H1 (cell line): ENCODE measurements at regions not wholly inside any gene's neighbourhood (a gene's known extent, or its start where the extent isn't known, plus 50 kb on each side); places are given as distances from the start of the nearest gene placed in this dataset.

ENCODE experiments used
- CTCF ChIA-PET: fragments of 300-600 bp; sonication (Branson Sonifier 250); formaldehyde crosslinking; loops from one replicate; lab custom pipeline; 2021; ENCODE audit not compliant: partially characterized antibody; lab: Charles Lee
- POLR2A ChIA-PET: fragments of 300-600 bp; sonication (Branson Sonifier 250); formaldehyde crosslinking; loops from one replicate; lab custom pipeline; 2021; ENCODE audit warnings: inconsistent platforms; ENCODE audit not compliant: partially characterized antibody; lab: Charles Lee
- DNase-seq, 2 experiments: peaks; one replicate each; pipeline versions ENCODE4 v3.0.0 to v3.0.0-alpha.2; 2010 to 2022; ENCODE audit warnings: low spot score in 2 of 2, low read depth in 1 of 2, mixed read lengths in 1 of 2
- FAIRE-seq: peaks from 2 replicates; lab custom pipeline; 2011; peaks lifted over from hg19 to GRCh38; lab: Jason Lieb, UNC
- H2AFZ ChIP-seq: 2 replicates; pipeline ENCODE4 v1.8.1; 2012; ENCODE audit warnings: low read length, inconsistent platforms
- H2AK5ac ChIP-seq: 2 replicates; pipeline ENCODE4 v1.6.1; 2013; ENCODE audit warnings: low read depth, low read length
- H2BK120ac ChIP-seq: replicated peaks from 2 replicates; pipeline ENCODE3; 2013; ENCODE audit warnings: low read depth, low read length, inconsistent platforms
- H2BK12ac ChIP-seq: 2 replicates; pipeline ENCODE4 v1.6.1; 2013; ENCODE audit warnings: low read depth, low read length
- H2BK15ac ChIP-seq: 2 replicates; pipeline ENCODE4 v1.6.1; 2013; ENCODE audit warnings: low read length
- H2BK20ac ChIP-seq: 2 replicates; pipeline ENCODE4 v1.6.1; 2013; ENCODE audit warnings: low read length
- H2BK5ac ChIP-seq: 2 replicates; pipeline ENCODE4 v1.6.1; 2013; ENCODE audit warnings: low read depth, low read length
- H3K14ac ChIP-seq: 2 replicates; pipeline ENCODE4 v1.6.1; 2013; ENCODE audit warnings: inconsistent platforms; ENCODE audit not compliant: insufficient read length
- H3K18ac ChIP-seq: 2 replicates; pipeline ENCODE4 v1.6.1; 2013; ENCODE audit warnings: low read length; ENCODE audit errors: extremely low read depth
- H3K23ac ChIP-seq: 2 replicates; pipeline ENCODE4 v1.6.1; 2013; ENCODE audit warnings: inconsistent platforms; ENCODE audit not compliant: insufficient read length
- H3K23me2 ChIP-seq: 2 replicates; pipeline ENCODE4 v1.6.1; 2013; ENCODE audit warnings: low read depth, low read length
- H3K27ac ChIP-seq: 2 replicates; pipeline ENCODE4 v1.6.1; 2011; ENCODE audit warnings: low read depth, low read length, inconsistent platforms
- H3K27me3 ChIP-seq, 4 experiments: replicated peaks in 1 of 4; 1 replicate in 1 of 4; 2 replicates in 3 of 4; pipeline versions ENCODE4 v1.6.1 to v1.8.1; 2011 to 2013; ENCODE audit warnings: low read length in 3 of 4, mild to moderate bottlenecking in 3 of 4, inconsistent platforms in 2 of 4, mixed read lengths in 2 of 4, moderate library complexity in 1 of 4; ENCODE audit not compliant: control insufficient read depth in 3 of 4, insufficient read depth in 3 of 4; ENCODE audit errors: extremely low read depth in 1 of 4
- H3K36me3 ChIP-seq, 4 experiments: 2 replicates each; pipeline versions ENCODE4 v1.6.1 to v1.8.1; 2011 to 2013; ENCODE audit warnings: mild to moderate bottlenecking in 4 of 4, low read length in 3 of 4, moderate library complexity in 2 of 4, control low read depth in 1 of 4, inconsistent platforms in 1 of 4; ENCODE audit not compliant: insufficient read depth in 4 of 4, control insufficient read depth in 2 of 4
- H3K4ac ChIP-seq: replicated peaks from 2 replicates; pipeline ENCODE3; 2013; ENCODE audit warnings: low read length, low read depth, mixed read lengths, inconsistent platforms; ENCODE audit not compliant: insufficient read length
- H3K4me1 ChIP-seq, 4 experiments: replicated peaks in 1 of 4; 1 replicate in 1 of 4; 2 replicates in 3 of 4; pipeline versions ENCODE4 v1.6.1 to v1.8.1; 2011 to 2013; ENCODE audit warnings: low read length in 3 of 4, inconsistent platforms in 2 of 4, mixed read lengths in 1 of 4; ENCODE audit not compliant: insufficient read depth in 4 of 4, control insufficient read depth in 3 of 4
- H3K4me2 ChIP-seq, 2 experiments: 2 replicates each; pipeline versions ENCODE4 v1.6.1 to v1.8.1; 2011 to 2013; ENCODE audit warnings: low read depth in 2 of 2, low read length in 2 of 2, control low read depth in 1 of 2, inconsistent platforms in 1 of 2, mild to moderate bottlenecking in 1 of 2; ENCODE audit not compliant: insufficient read depth in 1 of 2
- H3K4me3 ChIP-seq, 4 experiments: fragments of 200-600, 300-600 bp in 1 of 4; sonication (generic), shearing (Covaris generic), sonication (Bioruptor Twin) in 1 of 4; 2 replicates each; pipeline versions ENCODE4 v1.5.1 to v1.8.1; 2011 to 2016; ENCODE audit warnings: low read length in 4 of 4, low read depth in 3 of 4, control low read depth in 2 of 4, inconsistent platforms in 2 of 4, mild to moderate bottlenecking in 2 of 4, mixed read lengths in 1 of 4, moderate library complexity in 1 of 4; ENCODE audit not compliant: insufficient read depth in 2 of 4; ENCODE audit errors: extremely low read depth in 1 of 4
- H3K56ac ChIP-seq: replicated peaks from 2 replicates; pipeline ENCODE3; 2013; ENCODE audit warnings: low read depth, mild to moderate bottlenecking, mixed read lengths, low read length, inconsistent platforms; ENCODE audit not compliant: insufficient read length
- H3K79me1 ChIP-seq: 2 replicates; pipeline ENCODE4 v1.6.1; 2013; ENCODE audit warnings: low read depth, low read length, control low read depth
- H3K79me2 ChIP-seq, 2 experiments: 2 replicates each; pipeline versions ENCODE4 v1.6.1 to v1.8.1; 2012 to 2013; ENCODE audit warnings: low read length in 2 of 2, mild to moderate bottlenecking in 2 of 2, inconsistent platforms in 1 of 2; ENCODE audit not compliant: insufficient read depth in 2 of 2, control insufficient read depth in 1 of 2
- H3K9ac ChIP-seq, 4 experiments: replicated peaks in 1 of 4; 1 replicate in 1 of 4; 2 replicates in 3 of 4; pipeline versions ENCODE4 v1.6.1 to v1.8.1; 2011 to 2013; ENCODE audit warnings: low read depth in 3 of 4, low read length in 3 of 4, control low read depth in 2 of 4, mild to moderate bottlenecking in 2 of 4, moderate library complexity in 2 of 4, inconsistent platforms in 1 of 4; ENCODE audit errors: extremely low read depth in 1 of 4
- H3K9me3 ChIP-seq, 2 experiments: 2 replicates each; pipeline versions ENCODE4 v1.6.1 to v1.8.1; 2012 to 2013; ENCODE audit warnings: mild to moderate bottlenecking in 2 of 2, moderate library complexity in 2 of 2, control low read depth in 1 of 2, inconsistent platforms in 1 of 2, low read depth in 1 of 2, low read length in 1 of 2, mixed read lengths in 1 of 2; ENCODE audit not compliant: insufficient read depth in 2 of 2
- H4K20me1 ChIP-seq, 2 experiments: replicated peaks in 1 of 2; 2 replicates each; pipeline versions ENCODE3 to v1.8.1; 2011 to 2013; ENCODE audit warnings: inconsistent platforms in 2 of 2, low read length in 2 of 2, mild to moderate bottlenecking in 1 of 2; ENCODE audit not compliant: insufficient read depth in 2 of 2, control insufficient read depth in 1 of 2
- H4K5ac ChIP-seq: 2 replicates; pipeline ENCODE4 v1.6.1; 2013; ENCODE audit warnings: low read length, low read depth, mixed read lengths, inconsistent platforms; ENCODE audit not compliant: insufficient read length
- H4K8ac ChIP-seq: 2 replicates; pipeline ENCODE4 v1.8.0; 2013; ENCODE audit warnings: mild to moderate bottlenecking, moderate library complexity, low read length, inconsistent platforms; ENCODE audit not compliant: insufficient read depth; ENCODE audit errors: extremely low read depth
- H4K91ac ChIP-seq: replicated peaks from 2 replicates; pipeline ENCODE3; 2013; ENCODE audit warnings: low read length, mixed read lengths, inconsistent platforms; ENCODE audit not compliant: insufficient read length
- CHD1 ChIP-seq: IDR thresholded peaks from 2 replicates; pipeline ENCODE4 v1.6.1; 2012; ENCODE audit warnings: low read depth, low read length, improper control_type of control experiment
- POLR2A ChIP-seq, 2 experiments: IDR thresholded peaks; 1 replicate in 1 of 2; 2 replicates in 1 of 2; pipeline ENCODE4 v1.6.1; 2011; ENCODE audit warnings: low read depth in 2 of 2, low read length in 2 of 2, mild to moderate bottlenecking in 2 of 2; ENCODE audit errors: control extremely low read depth in 1 of 2
- WGBS, 2 experiments: shearing (Covaris generic) in 1 of 2; methylation state at CpG; one replicate each; pipeline versions ENCODE4 v1.1.6 to v1.1.7; 2013 to 2015; ENCODE audit warnings: low lambda C conversion rate in 2 of 2, mixed read lengths in 2 of 2, inconsistent platforms in 1 of 2, low coverage in 1 of 2, missing lambda C conversion rate in 1 of 2; ENCODE audit not compliant: insufficient replicate concordance in 2 of 2, insufficient coverage in 1 of 2, insufficient read length in 1 of 2; ENCODE audit errors: extremely low coverage in 1 of 2, missing lambda C conversion rate in 1 of 2; 5-methylcytosine and 5-hydroxymethylcytosine counted together

GRCh38 chr9:107742531-107743309 is 253.2 kb upstream of the KLF4 start:
- H3K4me3 ChIP-seq = no peak overlapping the region
- H3K27ac ChIP-seq = no peak overlapping the region
- H4K5ac ChIP-seq = no peak overlapping the region
- no peaks in the 10 kb centered on the region for H3K79me1 ChIP-seq
- no peak overlapping the region for H3K4me2 ChIP-seq
- WGBS, 2 experiments = 96% methylated on average over 6 of the region's 10 CpGs; no CpG with 5 or more reads in 1 of the 2 experiments
- no peaks in the 10 kb centered on the region for H3K27me3 ChIP-seq
- H3K14ac ChIP-seq = no peak overlapping the region
- no peaks in the 10 kb centered on the region for H3K23me2 ChIP-seq
- H2BK12ac ChIP-seq = no peak overlapping the region
- H2BK5ac ChIP-seq = no peak overlapping the region
- no peak overlapping the region for H3K23ac ChIP-seq
- H4K8ac ChIP-seq = no peak overlapping the region
- H3K4ac ChIP-seq = no peak overlapping the region
- H3K56ac ChIP-seq = no peak overlapping the region
- H2BK120ac ChIP-seq = no peak overlapping the region
- H3K79me2 ChIP-seq = no peaks in the 10 kb centered on the region
- no peak overlapping the region for H2BK15ac ChIP-seq
- H3K18ac ChIP-seq = 0 out of 2 replicates have a peak overlapping the region, but pooled peaks have one; percentile 22
- FAIRE-seq (no peak), DNase-seq (no peak)
- ChIA-PET POLR2A (no interaction called here), CTCF (interaction anchor here (1.1 to 1.7 kb wide), 2 partner anchors 12 to 259 kb away, joined by 4 to 9 read pairs; no protein-coding TSS in a partner anchor)
- H2BK20ac ChIP-seq = no peak overlapping the region
- H2AFZ ChIP-seq = no peak overlapping the region
- H3K36me3 ChIP-seq = no peaks in the 10 kb centered on the region
- no peaks in the 10 kb centered on the region for H3K4me1 ChIP-seq
- no peak overlapping the region for H3K9ac ChIP-seq
- no peaks in the 10 kb centered on the region for H4K20me1 ChIP-seq
- no peaks in the 10 kb centered on the region for H3K9me3 ChIP-seq
- H4K91ac ChIP-seq = no peak overlapping the region
- no peak for TF ChIP-seq CHD1
- TF ChIP-seq POLR2A (IDR thresholded peaks at IDR 0.05; ENCODE audit: control extremely low read depth in 1 of 2, low read depth in 2 of 2, low read length in 2 of 2) = no peak
- TF ChIP-seq, all 59 proteins: peak for 0
- H2AK5ac ChIP-seq = no peak overlapping the region
